ENCODE measurements at regions not wholly inside any gene's neighbourhood (a gene's known extent, or its start where the extent isn't known, plus 50 kb on each side); places are given as distances from the start of the nearest gene placed in this dataset.

DNA sequence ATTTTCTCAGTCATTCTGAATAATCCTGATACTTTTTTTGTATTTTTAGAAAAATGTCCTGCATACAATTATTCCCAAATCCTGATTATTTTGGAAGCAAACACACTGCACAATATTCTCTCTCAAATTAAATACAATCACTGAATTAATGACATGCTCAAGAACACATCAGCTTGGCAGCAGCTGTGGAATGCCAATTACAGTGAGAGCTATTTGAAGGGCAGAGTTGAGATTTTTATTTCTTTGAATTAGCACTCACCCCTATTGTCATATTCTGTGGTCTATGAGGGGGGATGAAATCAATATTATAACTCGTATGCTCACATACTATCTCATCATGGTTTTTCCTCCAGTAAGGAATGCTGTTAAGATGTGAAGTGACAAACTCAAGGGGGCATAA lies 312.2 kb downstream of the CNTN3 start:
- TF ChIP-seq, protein P1, sequence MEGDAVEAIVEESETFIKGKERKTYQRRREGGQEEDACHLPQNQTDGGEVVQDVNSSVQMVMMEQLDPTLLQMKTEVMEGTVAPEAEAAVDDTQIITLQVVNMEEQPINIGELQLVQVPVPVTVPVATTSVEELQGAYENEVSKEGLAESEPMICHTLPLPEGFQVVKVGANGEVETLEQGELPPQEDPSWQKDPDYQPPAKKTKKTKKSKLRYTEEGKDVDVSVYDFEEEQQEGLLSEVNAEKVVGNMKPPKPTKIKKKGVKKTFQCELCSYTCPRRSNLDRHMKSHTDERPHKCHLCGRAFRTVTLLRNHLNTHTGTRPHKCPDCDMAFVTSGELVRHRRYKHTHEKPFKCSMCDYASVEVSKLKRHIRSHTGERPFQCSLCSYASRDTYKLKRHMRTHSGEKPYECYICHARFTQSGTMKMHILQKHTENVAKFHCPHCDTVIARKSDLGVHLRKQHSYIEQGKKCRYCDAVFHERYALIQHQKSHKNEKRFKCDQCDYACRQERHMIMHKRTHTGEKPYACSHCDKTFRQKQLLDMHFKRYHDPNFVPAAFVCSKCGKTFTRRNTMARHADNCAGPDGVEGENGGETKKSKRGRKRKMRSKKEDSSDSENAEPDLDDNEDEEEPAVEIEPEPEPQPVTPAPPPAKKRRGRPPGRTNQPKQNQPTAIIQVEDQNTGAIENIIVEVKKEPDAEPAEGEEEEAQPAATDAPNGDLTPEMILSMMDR (IDR thresholded peaks at IDR 0.05), result no peak
- no peak for TF ChIP-seq POLR2A (IDR thresholded peaks at IDR 0.05)

Measured in Peyer's patch (tissue), 4 donors.